HUDEP-2 (cell line): ENCODE measurements at regions not wholly inside any gene's neighbourhood (a gene's known extent, or its start where the extent isn't known, plus 50 kb on each side); places are given as distances from the start of the nearest gene placed in this dataset.

Experiments used
- DNase-seq, 76 experiments: peaks; one replicate each; lab custom pipeline; 2025; ENCODE audit not compliant: unreplicated experiment in 76 of 76; lab: John Stamatoyannopoulos, UW

DNA sequence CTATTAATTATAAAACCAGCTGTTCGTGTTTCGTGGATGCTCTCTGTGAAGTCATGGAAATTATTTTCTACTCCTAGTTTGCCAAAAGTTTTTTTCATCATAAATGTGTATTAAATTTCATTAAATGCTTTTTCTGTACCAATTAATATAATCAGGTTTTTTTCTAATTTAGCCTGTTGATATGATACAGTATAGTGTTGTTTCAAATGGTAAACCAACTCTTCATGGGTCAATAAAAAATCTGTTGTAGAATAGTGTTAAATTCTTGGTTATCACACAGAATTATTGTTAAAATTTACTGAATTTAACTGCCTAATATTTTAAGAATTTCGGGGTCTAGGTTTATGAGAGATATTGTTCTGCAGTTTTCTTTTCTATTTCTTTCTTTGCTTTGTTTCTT, 505.9 kb upstream of the MANEA start:
- DNase-seq, result no peak

GRCh38 chr6:95078457-95078856, 498.9 kb upstream of the MANEA start:
- DNase-seq, result no peak

DNA sequence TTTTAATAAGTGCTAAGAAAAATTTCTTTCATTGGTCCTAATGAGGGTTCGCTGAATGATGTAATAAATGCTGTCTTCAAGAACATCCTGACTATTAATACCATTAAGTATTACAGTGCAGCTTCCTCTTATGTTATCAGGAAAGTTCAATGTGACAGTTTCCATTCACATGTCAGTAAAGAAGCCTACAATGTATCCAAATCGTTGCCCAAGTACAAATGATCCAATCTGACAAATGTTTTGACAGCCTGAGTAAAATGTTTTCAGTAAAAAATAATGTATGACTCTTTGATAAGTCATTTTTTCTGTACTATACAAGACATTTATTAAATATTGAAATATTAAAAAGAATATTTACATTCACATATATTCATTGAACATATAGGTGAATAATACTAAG, 496.1 kb upstream of the MANEA start:
- DNase-seq, result no peak

GRCh38 chr6:95081949-95082348, 495.4 kb upstream of the MANEA start:
- DNase-seq, result no peak

- no peak for DNase-seq
Observed at GRCh38 chr6:95083506-95083905, 493.8 kb upstream of the MANEA start.

GRCh38 chr6:95084867-95085266, 492.5 kb upstream of the MANEA start:
- no peak for DNase-seq

DNA sequence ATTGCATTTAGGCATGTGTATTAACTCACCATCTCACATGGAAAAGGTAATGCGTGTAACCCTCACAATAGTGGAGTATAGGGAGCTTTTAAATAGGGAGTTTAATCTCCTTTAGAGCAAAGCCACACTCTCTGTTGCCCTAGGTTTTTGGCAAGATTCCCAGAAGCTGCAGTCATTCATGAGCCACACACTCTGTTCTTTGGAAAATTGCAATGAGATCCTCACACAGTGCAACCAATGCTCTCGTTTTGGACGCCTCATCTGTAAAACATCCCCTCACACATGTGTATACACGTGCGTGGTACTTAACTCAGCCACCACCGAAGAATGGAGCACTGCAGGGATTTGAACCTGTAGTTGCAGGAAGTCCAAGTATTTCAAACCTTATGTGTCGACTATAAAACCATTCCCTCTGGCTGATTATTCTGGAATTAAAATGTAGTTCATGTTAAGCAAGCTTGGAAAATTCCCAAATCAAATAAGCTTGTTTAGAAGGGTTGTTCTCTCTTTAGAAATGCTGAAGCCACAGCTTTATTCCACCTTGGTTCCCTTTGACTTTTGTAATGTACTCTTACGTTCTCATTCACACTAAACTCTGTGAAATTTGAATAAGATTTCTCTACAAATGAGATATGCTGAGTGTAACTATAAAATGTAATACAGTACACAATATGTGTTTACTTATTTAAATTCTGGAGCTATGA, 489.8 kb upstream of the MANEA start:
- peak in 10 of 76 experiments; percentile 1 to 70 (median 28) for DNase-seq

DNA sequence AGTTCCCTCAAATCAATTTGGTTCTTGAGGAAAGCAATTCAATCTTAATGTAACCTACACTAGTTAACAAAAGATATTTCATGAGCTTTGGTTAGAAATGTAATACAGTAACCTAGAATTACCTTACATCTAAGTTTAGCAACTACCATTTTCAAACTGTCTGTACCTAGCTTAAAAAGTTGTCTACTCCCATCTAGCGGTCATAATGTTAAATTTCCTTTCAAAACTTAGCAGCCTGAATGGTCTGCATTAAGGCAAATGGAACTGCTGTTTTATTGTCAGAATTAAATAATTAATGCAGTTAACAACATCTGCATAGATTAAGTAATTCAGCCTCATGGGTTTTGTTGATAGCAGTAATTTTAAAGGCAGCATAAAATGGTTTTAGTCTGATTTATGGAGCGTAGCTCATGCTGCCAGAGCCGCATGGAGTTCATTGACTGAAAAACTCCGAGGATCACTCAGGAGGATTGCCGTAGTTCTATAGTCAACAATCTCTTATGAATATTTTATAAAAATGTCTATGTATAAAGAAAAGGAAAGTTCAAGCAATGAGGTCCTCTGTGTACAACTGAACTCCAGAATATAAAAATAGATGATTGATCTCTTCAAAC, 485.4 kb upstream of the MANEA start:
- DNase-seq, result peak in 15 of 76 experiments; percentile 0 to 72 (median 12)

DNA sequence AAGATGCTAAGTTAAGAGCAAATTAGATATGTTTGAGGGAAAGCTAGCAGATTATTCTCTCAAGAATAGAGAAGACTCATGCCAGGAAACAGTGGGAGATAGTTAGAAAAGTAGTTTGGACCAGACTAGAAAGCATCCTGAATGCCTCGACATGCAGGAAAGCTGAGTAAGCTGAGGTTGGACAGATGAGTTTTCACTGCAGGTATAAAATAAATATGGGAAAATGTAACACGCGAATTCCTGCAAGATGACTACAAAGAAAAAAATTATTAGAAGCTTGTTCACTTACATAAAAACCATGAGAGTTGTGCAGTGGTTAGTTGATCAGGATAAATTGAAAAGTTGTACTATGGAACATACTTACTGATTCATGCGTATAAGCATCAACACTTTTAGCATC, 484.2 kb upstream of the MANEA start:
- no peak for DNase-seq

DNA sequence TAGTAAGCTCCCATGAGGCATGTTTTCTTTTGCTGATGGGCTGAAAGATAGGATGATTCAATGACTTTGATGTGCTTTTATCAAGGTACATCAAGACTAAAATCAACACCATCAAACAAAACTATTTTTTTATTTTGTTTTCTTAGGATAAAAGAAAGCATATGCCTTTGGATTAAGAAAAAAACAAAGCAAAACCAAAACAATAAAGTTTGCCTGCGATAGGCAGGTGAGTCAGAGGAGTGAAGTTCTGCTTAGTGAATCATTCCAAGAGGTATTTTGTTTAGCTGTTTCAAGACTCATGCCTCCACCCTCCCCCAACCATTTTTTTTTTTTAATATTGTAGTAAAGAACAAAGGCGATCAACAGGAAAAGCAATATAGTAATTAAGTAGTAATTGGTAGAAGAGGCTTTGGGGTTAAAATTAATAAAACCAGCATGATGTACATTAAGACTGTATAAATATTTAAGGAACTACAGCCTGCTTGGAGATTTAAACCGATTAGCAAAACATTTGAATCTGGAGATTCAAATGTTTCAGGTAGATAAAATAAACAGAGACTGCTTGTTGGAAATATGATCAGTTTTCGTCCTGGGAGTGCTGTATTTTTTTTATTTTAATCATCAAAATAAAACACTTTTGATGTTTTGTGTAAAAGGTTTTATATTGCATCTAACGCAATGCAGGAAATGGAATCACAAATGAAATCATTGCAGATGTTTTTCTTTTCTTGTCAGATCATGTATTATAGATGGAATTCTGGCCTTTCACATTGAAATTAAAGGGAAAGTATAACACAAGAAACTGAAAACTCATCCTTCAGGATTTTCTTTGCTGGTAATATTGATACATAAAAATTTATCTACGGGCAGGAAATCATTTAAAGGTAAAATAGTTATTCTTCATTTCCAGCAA, 482.3 kb upstream of the MANEA start:
- no peak for DNase-seq

- DNase-seq, result no peak
Observed at GRCh38 chr6:95095855-95096254, 481.5 kb upstream of the MANEA start.

DNA sequence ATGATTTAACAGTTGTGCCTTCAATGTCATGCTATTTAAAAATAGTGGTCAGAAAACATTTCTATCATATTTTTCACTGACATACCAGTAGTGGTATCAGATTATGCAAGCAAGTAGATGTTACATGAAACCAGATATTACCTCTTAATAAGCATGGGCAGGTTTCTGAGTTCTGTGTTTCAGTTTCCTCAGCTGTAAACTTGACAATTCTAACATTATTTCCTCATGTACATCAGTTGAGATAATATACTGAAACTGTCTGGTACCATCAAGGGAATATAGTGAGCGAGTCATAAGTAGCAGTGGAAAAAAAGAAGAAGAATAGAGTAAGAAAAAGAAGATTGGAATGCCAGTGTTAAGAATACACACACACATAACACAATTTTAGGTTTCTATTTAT, 477.9 kb upstream of the MANEA start:
- no peak for DNase-seq

DNA sequence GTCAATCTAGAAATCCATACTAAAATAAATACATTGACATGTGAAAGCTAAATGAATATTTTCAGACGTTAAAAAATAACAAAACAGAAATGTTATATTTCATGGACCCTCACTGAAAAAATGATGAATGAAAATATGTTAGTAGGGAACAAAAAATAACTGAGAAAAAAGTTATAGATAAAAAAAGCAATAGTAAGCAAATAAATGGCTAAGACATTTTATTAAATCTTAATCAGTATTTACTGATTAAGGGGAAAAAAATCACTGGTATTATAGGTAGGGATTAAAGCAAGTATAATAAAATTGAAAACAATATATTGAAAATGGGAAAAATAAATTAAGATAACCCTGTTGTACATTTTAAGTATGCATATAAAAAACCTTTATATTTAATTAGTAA, 468.1 kb upstream of the MANEA start:
- no peak for DNase-seq

DNA sequence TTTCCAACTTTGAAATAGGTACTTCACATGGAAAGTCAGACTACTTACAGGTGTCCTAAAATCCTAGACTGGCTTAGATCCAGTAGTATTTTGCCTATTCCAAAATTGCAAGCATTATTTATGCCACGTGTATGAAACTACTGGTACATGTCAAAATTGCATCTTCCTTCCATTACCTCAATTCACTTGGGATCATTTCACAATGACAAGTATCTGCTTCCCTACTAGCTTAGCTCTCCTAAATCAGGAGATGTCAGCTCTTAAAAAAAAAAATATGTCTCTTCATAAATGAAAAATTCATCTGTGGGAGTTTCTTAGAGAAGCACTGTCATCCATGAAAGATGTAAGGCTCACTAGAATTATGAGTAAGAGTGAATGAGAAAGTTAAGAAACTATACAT, 466.6 kb upstream of the MANEA start:
- DNase-seq, result no peak

DNA sequence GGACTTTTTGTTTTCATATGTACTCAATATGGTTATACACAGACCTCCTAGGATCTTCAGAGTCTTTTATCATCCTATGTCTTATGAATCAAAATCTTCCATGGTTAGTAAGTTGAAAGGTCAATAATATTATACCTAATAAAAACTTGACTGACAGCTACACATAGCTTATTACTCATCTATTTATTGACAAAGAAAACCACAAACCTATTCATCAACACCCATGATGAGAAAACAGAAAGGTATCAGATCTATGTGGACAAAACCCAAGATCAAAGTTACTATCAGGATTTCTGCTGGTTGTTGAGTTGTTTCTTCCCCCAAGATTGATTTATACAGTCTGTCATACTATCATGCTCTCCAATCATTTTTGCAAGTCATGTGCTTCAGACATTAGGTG, 460.1 kb upstream of the MANEA start:
- no peak for DNase-seq

GRCh38 chr6:95119927-95120326, 457.4 kb upstream of the MANEA start:
- DNase-seq, result no peak

- DNase-seq, result no peak
Observed at GRCh38 chr6:95120984-95121383, 456.4 kb upstream of the MANEA start.

- DNase-seq, result no peak
Observed at GRCh38 chr6:95127261-95127660, 450.1 kb upstream of the MANEA start.

GRCh38 chr6:95128439-95128838, 448.9 kb upstream of the MANEA start:
- DNase-seq, result no peak

DNA sequence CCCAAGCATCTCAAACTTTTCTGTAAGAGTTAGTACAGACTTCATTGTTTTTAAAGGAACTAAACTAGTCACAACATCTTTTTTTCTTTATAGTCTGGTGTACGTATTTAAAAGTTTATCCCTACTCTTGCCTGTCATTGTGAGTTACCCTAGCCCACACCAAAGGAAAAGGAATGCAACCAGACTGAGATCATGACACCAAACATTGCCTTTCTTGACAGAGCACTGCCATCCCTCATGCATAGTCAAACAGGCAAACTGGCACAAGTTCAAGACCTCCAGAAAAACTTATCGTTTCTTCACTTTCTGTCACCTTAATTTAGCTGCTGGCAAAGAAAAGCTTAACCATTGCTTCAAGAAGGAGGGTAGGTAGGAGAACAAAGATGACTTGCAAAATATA, 448.4 kb upstream of the MANEA start:
- DNase-seq, result no peak

GRCh38 chr6:95133578-95133977, 443.8 kb upstream of the MANEA start:
- DNase-seq, result peak in 1 of 76 experiments; percentile 53

DNA sequence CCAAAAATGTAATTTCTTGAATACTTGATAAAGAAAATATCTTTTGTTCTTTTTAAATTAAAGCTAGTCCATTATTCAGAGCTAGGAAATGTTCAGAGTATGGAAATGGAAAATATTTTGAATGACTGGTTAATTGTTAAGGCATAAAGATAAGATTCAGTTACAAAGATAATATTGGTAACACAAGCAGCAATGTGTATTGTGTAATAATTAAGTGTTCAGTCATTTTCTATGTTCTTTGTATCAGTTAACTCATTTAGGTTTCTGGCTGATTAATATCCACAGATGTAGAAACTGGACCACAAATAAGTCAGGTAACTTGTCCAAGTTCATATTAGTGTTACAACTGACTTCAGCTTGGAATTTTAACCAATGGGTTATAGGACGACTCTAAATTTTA, 442.2 kb upstream of the MANEA start:
- DNase-seq, result no peak
